Lower leg skin (tissue), 3 donors: ENCODE measurements at regions not wholly inside any gene's neighbourhood (a gene's known extent, or its start where the extent isn't known, plus 50 kb on each side); places are given as distances from the start of the nearest gene placed in this dataset.

Experiments used
- CTCF ChIP-seq, 3 donors: fragments of 450-650 bp; IDR thresholded peaks; one replicate each; pipeline ENCODE4 v1.5.1; 2016; ENCODE audit warnings: antibody characterized with exemption in 3 of 3, mild to moderate bottlenecking in 3 of 3, moderate library complexity in 2 of 3
- POLR2A ChIP-seq, 2 donors: fragments of 450-650 bp; IDR thresholded peaks; one replicate each; pipeline ENCODE4 v1.6.1; 2016 to 2017; ENCODE audit warnings: antibody characterized with exemption in 2 of 2, mild to moderate bottlenecking in 1 of 2, moderate library complexity in 1 of 2

GRCh38 chr13:40458720-40458990 is 207.8 kb downstream of the FOXO1 start:
- TF ChIP-seq CTCF (IDR thresholded peaks at IDR 0.05) (no peak), POLR2A (IDR thresholded peaks at IDR 0.05) (no peak)
